ENCODE measurements at regions not wholly inside any gene's neighbourhood (a gene's known extent, or its start where the extent isn't known, plus 50 kb on each side); places are given as distances from the start of the nearest gene placed in this dataset.

DNA sequence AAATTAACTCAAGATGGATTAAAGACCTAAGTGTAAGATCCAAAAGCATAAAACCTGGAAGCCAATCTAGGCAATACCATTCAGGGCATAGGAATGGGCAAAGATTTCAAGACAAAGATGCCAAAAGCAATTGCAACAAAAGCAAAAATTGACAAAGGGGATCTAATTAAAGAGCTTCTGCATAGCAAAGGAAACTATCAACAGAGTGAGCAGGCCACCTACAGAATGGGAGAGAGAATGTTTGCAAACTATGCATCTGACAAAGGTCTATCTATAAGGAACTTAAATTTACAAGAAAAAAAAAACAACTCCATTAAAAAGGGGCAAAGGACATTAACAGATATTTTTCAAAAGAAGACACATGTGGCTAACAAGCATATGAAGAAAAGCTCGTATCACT lies 171.9 kb downstream of the RAB28 start:
- H2AFZ ChIP-seq (ENCODE audit: low read length) = no peak overlapping the region
- peak overlapping the region in 1 of 4 experiments; percentile 19; a peak in 1 of 8 replicates for H3K4me3 ChIP-seq (ENCODE audit: extremely low read depth in 1 of 4, insufficient read depth in 2 of 4, low read depth in 3 of 4, low read length in 4 of 4)
- POLR2A ChIA-PET (ENCODE audit: partially characterized antibody) = no interaction called here
- H3K18ac ChIP-seq (ENCODE audit: extremely low read depth, low read length) = no peak overlapping the region
- WGBS, 2 experiments (ENCODE audit: extremely low coverage in 1 of 2, insufficient coverage in 1 of 2, insufficient read length in 1 of 2, insufficient replicate concordance in 2 of 2, low coverage in 1 of 2, low lambda C conversion rate in 2 of 2, missing lambda C conversion rate in 1 of 2) = 30% methylated on average over 1 of the region's 1 CpG; no CpG with 5 or more reads in 1 of the 2 experiments
- FAIRE-seq (no peak), DNase-seq (ENCODE audit: low read depth in 1 of 2, low spot score in 2 of 2) (no peak)
- H3K9me3 ChIP-seq (ENCODE audit: insufficient read depth in 2 of 2, low read depth in 1 of 2, low read length in 1 of 2) = no peaks in the 10 kb centered on the region
- no peaks in the 10 kb centered on the region for H3K79me2 ChIP-seq (ENCODE audit: control insufficient read depth in 1 of 2, insufficient read depth in 2 of 2, low read length in 2 of 2)
- H2BK20ac ChIP-seq (ENCODE audit: low read length) = no peak overlapping the region
- CTCF ChIA-PET (ENCODE audit: partially characterized antibody) = no interaction called here
- no peaks in the 10 kb centered on the region for H4K20me1 ChIP-seq (replicated peaks in 1 of 2; ENCODE audit: control insufficient read depth in 1 of 2, insufficient read depth in 2 of 2, low read length in 2 of 2)
- no peak overlapping the region for H4K5ac ChIP-seq (ENCODE audit: insufficient read length, low read depth, low read length)
- TF ChIP-seq RBBP5 (IDR thresholded peaks at IDR 0.05; ENCODE audit: borderline replicate concordance, low read depth, low read length) (no peak), MAFK (IDR thresholded peaks at IDR 0.05; ENCODE audit: low read depth, low read length) (no peak), BACH1 (IDR thresholded peaks at IDR 0.05; ENCODE audit: low read length) (no peak), TCF12 (IDR thresholded peaks at IDR 0.05; ENCODE audit: low read depth, low read length) (no peak)
- no peak overlapping the region for H2BK12ac ChIP-seq (ENCODE audit: low read depth, low read length)
- no peak overlapping the region for H3K23ac ChIP-seq (ENCODE audit: insufficient read length)
- no peak overlapping the region for H2BK120ac ChIP-seq (replicated peaks; ENCODE audit: low read depth, low read length)
- H3K23me2 ChIP-seq (ENCODE audit: low read depth, low read length) = no peaks in the 10 kb centered on the region
- no peaks in the 10 kb centered on the region for H3K36me3 ChIP-seq (ENCODE audit: control insufficient read depth in 2 of 4, insufficient read depth in 4 of 4, low read length in 3 of 4)
- H2BK5ac ChIP-seq (ENCODE audit: low read depth, low read length) = no peak overlapping the region
- no peak overlapping the region for H3K27ac ChIP-seq (ENCODE audit: low read depth, low read length)
- H3K14ac ChIP-seq (ENCODE audit: insufficient read length) = no peak overlapping the region
- no peak overlapping the region for H2AK5ac ChIP-seq (ENCODE audit: low read depth, low read length)
- no peak overlapping the region for H4K91ac ChIP-seq (replicated peaks; ENCODE audit: insufficient read length, low read length)
- peaks cover 0 to 3% (median 0%) of the 10 kb centered on the region in 4 experiments; a peak in 1 of 7 replicates for H3K4me1 ChIP-seq (replicated peaks in 1 of 4; ENCODE audit: control insufficient read depth in 3 of 4, insufficient read depth in 4 of 4, low read length in 3 of 4)
- H3K4ac ChIP-seq (replicated peaks; ENCODE audit: insufficient read length, low read depth, low read length) = no peak overlapping the region
- peak overlapping the region; percentile 8 to 25; a peak in 1 of 4 replicates for H3K4me2 ChIP-seq (ENCODE audit: insufficient read depth in 1 of 2, low read depth in 2 of 2, low read length in 2 of 2)
- no peaks in the 10 kb centered on the region for H3K27me3 ChIP-seq (replicated peaks in 1 of 4; ENCODE audit: control insufficient read depth in 3 of 4, extremely low read depth in 1 of 4, insufficient read depth in 3 of 4, low read length in 3 of 4)
- H4K8ac ChIP-seq (ENCODE audit: extremely low read depth, insufficient read depth, low read length) = no peak overlapping the region
- no peak overlapping the region for H3K56ac ChIP-seq (replicated peaks; ENCODE audit: insufficient read length, low read depth, low read length)
- H2BK15ac ChIP-seq (ENCODE audit: low read length) = no peak overlapping the region
- H3K9ac ChIP-seq (replicated peaks in 1 of 4; ENCODE audit: extremely low read depth in 1 of 4, low read depth in 3 of 4, low read length in 3 of 4) = no peak overlapping the region
- H3K79me1 ChIP-seq (ENCODE audit: low read depth, low read length) = no peaks in the 10 kb centered on the region
